Testis (tissue), 2 donors: ENCODE measurements at regions not wholly inside any gene's neighbourhood (a gene's known extent, or its start where the extent isn't known, plus 50 kb on each side); places are given as distances from the start of the nearest gene placed in this dataset.

Experiments
- DNase-seq: peaks from one replicate; pipeline ENCODE4 v3.0.0-alpha.2; 2019
- H3K27ac ChIP-seq, 2 donors: fragments of 200-600 bp; sonication (generic); one replicate each; pipeline ENCODE4 v1.5.1; 2019
- H3K27me3 ChIP-seq: fragments of 200-600 bp; sonication (generic); one replicate; pipeline ENCODE4 v1.5.1; 2019
- H3K36me3 ChIP-seq: fragments of 200-600 bp; sonication (generic); one replicate; pipeline ENCODE4 v1.5.1; 2017; ENCODE audit warnings: low read depth; ENCODE audit errors: missing control alignments
- H3K4me1 ChIP-seq: fragments of 200-600 bp; sonication (generic); one replicate; pipeline ENCODE4 v1.5.1; 2019
- H3K4me3 ChIP-seq, 2 donors: fragments of 200-600 bp; sonication (generic); one replicate each; pipeline ENCODE4 v1.5.1; 2017 to 2019
- H3K9me3 ChIP-seq: fragments of 200-600 bp; sonication (generic); one replicate; pipeline ENCODE4 v1.5.1; 2017
- POLR2A ChIP-seq: fragments of 450-650 bp; IDR thresholded peaks from one replicate; pipeline ENCODE4 v1.6.1; 2017; ENCODE audit warnings: antibody characterized with exemption, mild to moderate bottlenecking, moderate library complexity
- WGBS, 2 donors: methylation state at CpG; one replicate each; pipeline ENCODE4 v1.1.5; 2018; 5-methylcytosine and 5-hydroxymethylcytosine counted together
- intact Hi-C: fragments of 100-400 bp; cut with DNase I; formaldehyde crosslinking; loops from one replicate; pipeline ENCODE4 v1.15.1; 2023; ENCODE audit warnings: low total_unique reads
- TF ChIP-seq, protein P1 (sequence below), 3 experiments: fragments of 450-650 bp in 2 of 3; fragments of 200-600 bp in 1 of 3; sonication (generic) in 1 of 3; IDR thresholded peaks; one replicate each; pipeline ENCODE4 v1.5.1; 2016 to 2019; ENCODE audit warnings: antibody characterized with exemption in 3 of 3, mild to moderate bottlenecking in 2 of 3, moderate library complexity in 1 of 3

DNA sequence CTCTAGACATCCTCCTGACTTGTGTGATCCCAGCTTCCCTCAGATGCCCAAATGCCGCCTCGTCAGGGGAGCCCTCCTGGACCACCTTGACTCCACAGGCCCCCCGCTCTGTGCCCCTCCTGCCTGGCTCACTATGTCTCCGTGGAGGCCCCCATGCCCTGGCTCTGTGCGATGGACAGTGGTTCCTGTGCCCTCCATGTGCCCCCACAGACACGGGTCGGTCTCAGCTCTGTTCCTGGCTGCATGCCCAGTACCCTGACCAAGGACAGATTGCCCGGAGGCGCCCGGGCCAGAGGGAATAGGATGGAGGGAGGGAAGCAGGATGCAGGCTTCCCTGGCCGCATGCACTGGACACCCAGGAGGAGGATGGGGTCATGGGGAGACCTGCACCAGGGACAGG lies 1274.6 kb downstream of the BRD1 start:
- Histone ChIP-seq H3K27me3 (no peaks in the 10 kb centered on the region), H3K4me3 (no peak overlapping the region), H3K27ac (no peak overlapping the region), H3K9me3 (no peaks in the 10 kb centered on the region), H3K4me1 (no peaks in the 10 kb centered on the region), H3K36me3 (no peaks in the 10 kb centered on the region)
- DNase-seq = no peak
- intact Hi-C loops = no loop called here
- 68 to 78% methylated on average over 8 to 11 of the region's 11 CpGs for WGBS, 2 donors
- TF ChIP-seq POLR2A = no peak
- TF ChIP-seq, protein P1, sequence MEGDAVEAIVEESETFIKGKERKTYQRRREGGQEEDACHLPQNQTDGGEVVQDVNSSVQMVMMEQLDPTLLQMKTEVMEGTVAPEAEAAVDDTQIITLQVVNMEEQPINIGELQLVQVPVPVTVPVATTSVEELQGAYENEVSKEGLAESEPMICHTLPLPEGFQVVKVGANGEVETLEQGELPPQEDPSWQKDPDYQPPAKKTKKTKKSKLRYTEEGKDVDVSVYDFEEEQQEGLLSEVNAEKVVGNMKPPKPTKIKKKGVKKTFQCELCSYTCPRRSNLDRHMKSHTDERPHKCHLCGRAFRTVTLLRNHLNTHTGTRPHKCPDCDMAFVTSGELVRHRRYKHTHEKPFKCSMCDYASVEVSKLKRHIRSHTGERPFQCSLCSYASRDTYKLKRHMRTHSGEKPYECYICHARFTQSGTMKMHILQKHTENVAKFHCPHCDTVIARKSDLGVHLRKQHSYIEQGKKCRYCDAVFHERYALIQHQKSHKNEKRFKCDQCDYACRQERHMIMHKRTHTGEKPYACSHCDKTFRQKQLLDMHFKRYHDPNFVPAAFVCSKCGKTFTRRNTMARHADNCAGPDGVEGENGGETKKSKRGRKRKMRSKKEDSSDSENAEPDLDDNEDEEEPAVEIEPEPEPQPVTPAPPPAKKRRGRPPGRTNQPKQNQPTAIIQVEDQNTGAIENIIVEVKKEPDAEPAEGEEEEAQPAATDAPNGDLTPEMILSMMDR (IDR thresholded peaks at IDR 0.05) = no peak

DNA sequence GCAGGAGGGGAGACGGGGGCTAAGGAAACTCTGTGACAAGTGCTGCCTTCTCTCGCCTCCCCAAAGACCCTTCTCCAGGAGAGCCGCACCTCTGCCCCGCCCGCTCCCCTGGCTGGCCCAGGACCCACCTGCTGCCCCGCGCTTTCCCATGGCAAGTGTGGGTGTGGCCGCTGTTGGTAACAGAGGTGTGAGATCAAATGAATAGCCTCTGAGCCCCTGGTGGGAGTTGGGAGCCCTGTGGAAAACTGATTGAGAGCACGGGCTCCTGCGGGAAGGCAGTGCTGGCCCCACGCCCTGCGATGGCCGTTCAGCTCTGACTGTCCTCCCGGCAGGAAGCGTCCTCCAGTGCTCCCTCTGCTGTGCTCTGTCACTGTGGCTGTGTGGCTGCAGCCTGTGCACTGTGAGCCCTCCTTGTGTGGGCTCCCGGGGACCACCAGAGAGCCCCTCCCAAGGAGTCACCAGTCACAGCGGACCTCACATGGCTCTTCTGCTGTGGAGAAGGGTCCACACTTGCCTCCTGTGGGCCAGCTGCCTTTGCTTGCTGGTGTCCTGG lies 1275.9 kb downstream of the BRD1 start:
- no peak for DNase-seq
- intact Hi-C loops = no loop called here
- WGBS, 2 donors = 76 to 88% methylated on average over 13 to 17 of the region's 17 CpGs
- Histone ChIP-seq H3K27me3 (no peaks in the 10 kb centered on the region), H3K4me1 (no peaks in the 10 kb centered on the region), H3K27ac (no peak overlapping the region), H3K36me3 (no peaks in the 10 kb centered on the region), H3K9me3 (no peaks in the 10 kb centered on the region), H3K4me3 (no peak overlapping the region)
- no peak for TF ChIP-seq POLR2A
- TF ChIP-seq, protein P1 (IDR thresholded peaks at IDR 0.05) = no peak

DNA sequence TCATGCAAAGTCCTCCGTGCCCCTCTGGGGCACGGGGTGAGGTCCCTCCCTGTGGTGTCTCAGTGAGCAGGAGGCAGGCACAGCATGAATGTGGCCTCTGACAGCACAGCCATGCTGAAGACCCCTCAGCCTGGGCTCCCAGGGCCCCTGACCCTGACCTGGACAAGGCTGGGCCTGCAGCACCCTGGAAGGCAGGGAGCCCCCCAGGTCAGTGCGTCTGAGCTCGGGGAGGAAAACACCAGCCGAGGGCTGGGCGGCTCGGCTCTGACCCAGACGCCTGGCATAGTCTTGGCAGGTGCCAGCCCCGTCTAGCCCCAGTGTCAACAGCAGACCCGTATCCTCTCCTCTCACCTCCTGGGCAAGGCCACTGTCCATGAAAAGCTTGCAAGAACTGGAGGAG lies 1276.6 kb downstream of the BRD1 start:
- Histone ChIP-seq H3K4me1 (no peaks in the 10 kb centered on the region), H3K9me3 (no peaks in the 10 kb centered on the region), H3K27me3 (no peaks in the 10 kb centered on the region), H3K36me3 (no peaks in the 10 kb centered on the region), H3K27ac (no peak overlapping the region), H3K4me3 (no peak overlapping the region)
- 91 to 95% methylated on average over 8 to 9 of the region's 10 CpGs for WGBS, 2 donors
- intact Hi-C loops = no loop called here
- TF ChIP-seq, protein P1 (IDR thresholded peaks at IDR 0.05) = no peak
- no peak for TF ChIP-seq POLR2A
- DNase-seq = no peak

DNA sequence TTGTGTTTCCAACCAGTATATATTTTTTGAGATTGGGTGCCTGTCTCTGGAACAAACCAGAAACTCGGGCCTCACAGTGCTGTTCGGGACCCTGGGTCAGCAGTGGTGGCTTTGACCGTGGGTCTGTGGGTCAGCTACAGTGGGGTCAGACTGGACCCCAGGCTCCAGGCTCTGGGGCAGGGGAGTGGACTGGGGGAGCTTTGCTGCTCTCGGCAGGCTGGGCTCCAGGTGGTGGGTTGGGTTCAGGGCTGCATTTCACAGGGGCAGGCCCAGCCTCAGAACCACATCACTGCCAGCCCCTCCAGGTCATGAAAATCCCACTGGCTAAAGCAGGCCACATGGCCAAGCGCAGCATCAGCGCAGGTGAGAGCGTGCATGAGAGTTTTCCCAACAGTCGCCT lies 1279.3 kb downstream of the BRD1 start:
- no peaks in the 10 kb centered on the region for H3K36me3 ChIP-seq
- intact Hi-C loops = no loop called here
- no peak for TF ChIP-seq POLR2A
- TF ChIP-seq, protein P1 (IDR thresholded peaks at IDR 0.05) = no peak
- H3K27ac ChIP-seq = no peak overlapping the region
- H3K4me1 ChIP-seq = no peaks in the 10 kb centered on the region
- H3K27me3 ChIP-seq = no peaks in the 10 kb centered on the region
- no peaks in the 10 kb centered on the region for H3K9me3 ChIP-seq
- DNase-seq = no peak
- no peak overlapping the region for H3K4me3 ChIP-seq
- 90 to 93% methylated on average over 4 to 8 of the region's 8 CpGs for WGBS, 2 donors

DNA sequence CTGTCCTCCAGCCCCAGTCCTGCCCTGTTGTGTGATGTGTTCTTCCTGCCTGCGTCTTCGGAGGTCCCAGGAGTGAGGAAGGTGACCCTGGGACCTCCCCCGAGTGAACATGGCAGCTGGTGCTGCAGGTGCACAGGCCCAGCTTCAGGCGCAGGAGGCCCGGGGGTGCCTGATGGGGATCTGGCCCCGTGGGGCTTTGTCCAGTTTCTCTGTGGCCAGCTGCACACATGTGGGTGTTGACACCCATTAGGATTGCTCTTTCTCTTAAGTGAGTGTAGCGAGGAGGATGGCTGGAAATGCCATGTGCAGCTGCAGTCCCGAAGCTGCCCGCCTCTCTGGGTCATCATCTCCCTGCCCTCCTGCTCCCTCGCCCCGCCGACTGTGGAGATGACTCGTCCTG lies 1279.7 kb downstream of the BRD1 start:
- 89 to 91% methylated on average over 11 to 13 of the region's 13 CpGs for whole genome bisulfite sequencing, 2 donors
- Histone ChIP-seq H3K9me3 (no peaks in the 10 kb centered on the region), H3K27me3 (no peaks in the 10 kb centered on the region), H3K27ac (no peak overlapping the region), H3K4me1 (no peaks in the 10 kb centered on the region), H3K36me3 (no peaks in the 10 kb centered on the region), H3K4me3 (no peak overlapping the region)
- intact Hi-C loops = no loop called here
- DNase-seq = no peak
- no peak for TF ChIP-seq POLR2A
- TF ChIP-seq, protein P1 (IDR thresholded peaks at IDR 0.05) = no peak
